Activated T-helper 2 cell treated with anti-CD3 and anti-CD28 coated beads, Interferon-gamma antibody, Interleukin-2, Interleukin-4, amounts not matched to agents 10 μg/mL and 5 μg/mL and 100 μg/mL, durations not matched to agents 14 hours and 24 hours and 36 hours (primary cell): ENCODE measurements at regions not wholly inside any gene's neighbourhood (a gene's known extent, or its start where the extent isn't known, plus 50 kb on each side); places are given as distances from the start of the nearest gene placed in this dataset.

Experiments
- DNase-seq: peaks from one replicate; pipeline ENCODE4 v3.0.0; 2021; ENCODE audit warnings: low spot score
- H3K27ac Mint-ChIP-seq: one replicate; pipeline ENCODE4 v1.8.0; 2021; ENCODE audit warnings: mixed read lengths
- H3K27me3 Mint-ChIP-seq: one replicate; pipeline ENCODE4 v1.8.0; 2021; ENCODE audit warnings: low read depth, mixed read lengths
- H3K36me3 Mint-ChIP-seq: one replicate; pipeline ENCODE4 v1.8.0; 2021; ENCODE audit warnings: low read depth, mixed read lengths
- H3K4me1 Mint-ChIP-seq: one replicate; pipeline ENCODE4 v1.8.0; 2021; ENCODE audit warnings: low read depth, mixed read lengths
- H3K4me3 Mint-ChIP-seq: one replicate; pipeline ENCODE4 v1.8.0; 2021; ENCODE audit warnings: low read depth, mild to moderate bottlenecking, moderate library complexity, mixed read lengths
- H3K9me3 Mint-ChIP-seq: one replicate; pipeline ENCODE4 v1.8.0; 2021; ENCODE audit warnings: mixed read lengths
- intact Hi-C: fragments of 100-400 bp; cut with micrococcal nuclease; formaldehyde crosslinking; loops from one replicate; pipeline ENCODE4 v1.15.1; 2023

DNA sequence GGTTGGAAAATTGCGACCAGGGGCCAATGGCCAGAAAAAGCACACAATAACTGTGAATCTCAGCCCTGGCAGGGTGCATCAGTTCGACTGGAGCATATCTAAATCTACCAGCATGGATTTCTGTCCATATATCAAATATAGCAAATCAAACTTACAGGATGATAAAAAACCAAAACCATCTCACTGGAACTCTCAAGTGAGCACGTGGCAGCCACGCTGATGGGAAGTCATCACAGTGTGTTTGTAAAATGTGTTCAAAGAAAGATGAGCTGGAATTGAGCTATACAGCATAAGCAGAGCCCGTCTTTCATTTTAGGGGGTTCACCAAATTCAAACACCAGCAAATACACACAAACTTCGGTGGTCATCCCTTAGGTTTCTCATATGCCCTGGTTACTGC is 610.1 kb downstream of the AJAP1 start:
- H3K4me3 Mint-ChIP-seq: no peak overlapping the region
- H3K27me3 Mint-ChIP-seq: no peaks in the 10 kb centered on the region
- H3K27ac Mint-ChIP-seq: no peak overlapping the region
- no peak for DNase-seq
- H3K36me3 Mint-ChIP-seq: no peaks in the 10 kb centered on the region
- peaks cover 3% of the 10 kb centered on the region for H3K9me3 Mint-ChIP-seq
- intact Hi-C loops: no loop called here
- no peaks in the 10 kb centered on the region for H3K4me1 Mint-ChIP-seq

DNA sequence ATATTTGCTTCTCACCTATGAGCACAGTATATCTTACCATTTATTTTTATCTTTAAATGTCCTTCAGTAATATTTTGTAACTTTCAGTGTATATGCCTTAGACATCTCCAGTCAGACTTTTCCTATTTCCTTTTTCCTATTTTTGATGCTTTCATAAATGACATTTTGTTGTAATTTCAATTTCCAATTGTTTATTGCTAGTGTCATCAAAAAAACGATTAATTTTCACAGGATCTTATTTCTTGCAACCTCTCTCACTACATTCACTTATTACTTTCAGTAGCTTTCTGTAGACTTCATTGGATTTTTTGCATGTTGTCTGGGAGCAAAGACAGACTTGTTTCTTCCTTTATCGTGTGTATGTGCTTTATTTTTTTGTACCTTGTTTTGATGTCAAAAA is 602.4 kb downstream of the AJAP1 start:
- Mint-ChIP-seq H3K4me1 (no peaks in the 10 kb centered on the region), H3K36me3 (no peaks in the 10 kb centered on the region), H3K9me3 (peaks cover 13% of the 10 kb centered on the region), H3K4me3 (no peak overlapping the region), H3K27me3 (no peaks in the 10 kb centered on the region), H3K27ac (no peak overlapping the region)
- DNase-seq: no peak
- intact Hi-C loops: no loop called here

GRCh38 chr1:5254975-5255374 is 600.6 kb downstream of the AJAP1 start:
- intact Hi-C loops: no loop called here
- Mint-ChIP-seq H3K27me3 (no peaks in the 10 kb centered on the region), H3K36me3 (no peaks in the 10 kb centered on the region), H3K27ac (no peak overlapping the region), H3K4me1 (no peaks in the 10 kb centered on the region), H3K9me3 (peaks cover 13% of the 10 kb centered on the region), H3K4me3 (no peak overlapping the region)
- DNase-seq: no peak

GRCh38 chr1:5254131-5254725 is 599.8 kb downstream of the AJAP1 start:
- intact Hi-C loops: no loop called here
- no peaks in the 10 kb centered on the region for H3K4me1 Mint-ChIP-seq
- no peak for DNase-seq
- H3K36me3 Mint-ChIP-seq: no peaks in the 10 kb centered on the region
- H3K27ac Mint-ChIP-seq: no peak overlapping the region
- H3K27me3 Mint-ChIP-seq: no peaks in the 10 kb centered on the region
- H3K4me3 Mint-ChIP-seq: no peak overlapping the region
- peaks cover 8% of the 10 kb centered on the region for H3K9me3 Mint-ChIP-seq

GRCh38 chr1:5253036-5253435 is 598.6 kb downstream of the AJAP1 start:
- Mint-ChIP-seq H3K27ac (no peak overlapping the region), H3K27me3 (no peaks in the 10 kb centered on the region), H3K9me3 (no peaks in the 10 kb centered on the region), H3K4me3 (no peak overlapping the region), H3K36me3 (no peaks in the 10 kb centered on the region), H3K4me1 (no peaks in the 10 kb centered on the region)
- intact Hi-C loops: no loop called here
- peak; percentile 1 for DNase-seq

DNA sequence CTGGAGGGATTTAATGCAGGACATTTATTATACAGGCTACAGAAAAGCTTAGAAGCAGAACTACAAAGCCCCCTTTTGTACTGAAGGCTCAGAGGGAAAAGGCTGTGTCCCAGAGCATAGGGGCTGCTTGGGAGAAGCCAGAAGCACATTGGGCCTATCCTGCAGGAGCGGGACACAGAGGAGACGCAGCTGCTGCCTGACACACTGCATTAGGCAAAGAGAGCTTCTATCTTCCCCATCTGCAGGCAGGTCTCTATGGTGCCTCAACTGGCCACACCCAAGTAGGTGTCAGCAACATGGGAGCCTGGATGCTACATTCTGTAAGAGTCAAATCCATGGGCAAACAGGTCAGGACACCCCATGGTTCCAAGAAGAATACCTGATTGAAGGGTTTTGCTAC is 595.9 kb downstream of the AJAP1 start:
- no peak for DNase-seq
- Mint-ChIP-seq H3K4me1 (no peaks in the 10 kb centered on the region), H3K9me3 (no peaks in the 10 kb centered on the region), H3K27me3 (no peaks in the 10 kb centered on the region), H3K4me3 (no peak overlapping the region), H3K27ac (no peak overlapping the region), H3K36me3 (no peaks in the 10 kb centered on the region)
- intact Hi-C loops: no loop called here

GRCh38 chr1:5245348-5245747 is 590.9 kb downstream of the AJAP1 start:
- H3K27ac Mint-ChIP-seq: no peak overlapping the region
- H3K4me3 Mint-ChIP-seq: no peak overlapping the region
- no peaks in the 10 kb centered on the region for H3K9me3 Mint-ChIP-seq
- intact Hi-C loops: no loop called here
- no peaks in the 10 kb centered on the region for H3K4me1 Mint-ChIP-seq
- H3K36me3 Mint-ChIP-seq: no peaks in the 10 kb centered on the region
- H3K27me3 Mint-ChIP-seq: no peaks in the 10 kb centered on the region
- DNase-seq: no peak

DNA sequence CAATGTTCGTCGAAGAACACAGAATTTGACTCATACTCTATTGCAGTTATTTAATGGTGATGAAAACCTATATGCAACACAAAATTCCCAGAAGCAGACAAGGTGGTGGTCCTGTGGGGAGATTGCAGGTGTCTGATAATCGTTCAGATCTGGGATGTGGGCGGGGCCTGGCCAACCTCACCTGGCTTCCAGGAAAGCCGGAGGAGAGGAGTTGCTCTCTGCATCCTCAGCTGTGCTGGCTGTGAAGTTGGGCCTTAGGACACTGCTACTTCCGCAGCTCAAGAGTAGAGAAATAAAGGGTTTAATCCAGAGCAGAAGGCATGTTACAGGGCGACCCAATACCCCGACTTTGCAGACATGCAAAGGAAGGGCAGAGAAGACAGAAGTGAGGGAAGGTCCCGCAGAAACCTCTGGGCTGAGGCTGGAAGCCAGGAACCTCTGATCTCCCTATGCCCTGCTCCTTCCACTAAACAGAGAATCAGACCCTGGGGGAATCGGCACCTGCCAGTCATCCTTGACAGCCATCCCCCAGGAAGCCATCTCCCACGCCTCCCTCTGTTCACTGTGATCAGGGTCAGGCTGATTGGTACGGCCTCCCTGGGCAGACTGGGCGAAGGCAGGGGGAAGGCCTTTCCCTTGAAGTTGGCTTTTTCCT is 590.3 kb downstream of the AJAP1 start:
- H3K9me3 Mint-ChIP-seq: no peaks in the 10 kb centered on the region
- no peak for DNase-seq
- H3K4me3 Mint-ChIP-seq: no peak overlapping the region
- H3K36me3 Mint-ChIP-seq: no peaks in the 10 kb centered on the region
- no peaks in the 10 kb centered on the region for H3K27me3 Mint-ChIP-seq
- intact Hi-C loops: no loop called here
- H3K4me1 Mint-ChIP-seq: no peaks in the 10 kb centered on the region
- no peak overlapping the region for H3K27ac Mint-ChIP-seq

GRCh38 chr1:5242850-5243249 is 588.4 kb downstream of the AJAP1 start:
- Mint-ChIP-seq H3K36me3 (no peaks in the 10 kb centered on the region), H3K4me3 (no peak overlapping the region), H3K4me1 (no peaks in the 10 kb centered on the region), H3K27ac (no peak overlapping the region), H3K9me3 (no peaks in the 10 kb centered on the region), H3K27me3 (no peaks in the 10 kb centered on the region)
- no peak for DNase-seq
- intact Hi-C loops: no loop called here

DNA sequence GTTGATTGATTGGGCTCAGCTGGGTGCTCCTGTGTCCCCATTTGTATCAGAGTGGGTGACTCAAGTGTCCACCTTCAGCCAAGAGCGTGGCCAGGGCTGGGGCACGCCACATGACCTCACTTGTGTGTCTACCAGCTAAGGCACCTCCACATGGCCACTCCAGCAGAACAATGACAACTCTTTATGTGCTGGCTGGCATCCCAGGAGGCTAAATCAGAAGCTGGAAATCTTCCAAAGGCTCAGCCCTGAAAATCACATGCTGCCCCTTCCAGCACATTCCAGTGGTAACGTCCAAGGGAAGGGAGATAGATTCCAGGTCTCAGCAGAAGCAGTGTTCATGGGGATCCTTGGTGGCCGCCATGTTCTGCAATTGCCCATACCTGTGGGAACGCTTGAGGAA is 585.5 kb downstream of the AJAP1 start:
- Mint-ChIP-seq H3K4me1 (no peaks in the 10 kb centered on the region), H3K4me3 (no peak overlapping the region), H3K36me3 (no peaks in the 10 kb centered on the region), H3K27ac (no peak overlapping the region), H3K9me3 (no peaks in the 10 kb centered on the region), H3K27me3 (no peaks in the 10 kb centered on the region)
- no peak for DNase-seq
- intact Hi-C loops: no loop called here

- DNase-seq: no peak
- no peak overlapping the region for H3K27ac Mint-ChIP-seq
- no peaks in the 10 kb centered on the region for H3K27me3 Mint-ChIP-seq
- no peaks in the 10 kb centered on the region for H3K36me3 Mint-ChIP-seq
- peaks cover 9% of the 10 kb centered on the region for H3K9me3 Mint-ChIP-seq
- intact Hi-C loops: no loop called here
- H3K4me1 Mint-ChIP-seq: no peaks in the 10 kb centered on the region
- H3K4me3 Mint-ChIP-seq: no peak overlapping the region
Observed at GRCh38 chr1:5238351-5239130, 584.1 kb downstream of the AJAP1 start.

- Mint-ChIP-seq H3K9me3 (peaks cover 14% of the 10 kb centered on the region), H3K4me1 (no peaks in the 10 kb centered on the region), H3K27me3 (no peaks in the 10 kb centered on the region), H3K4me3 (no peak overlapping the region), H3K27ac (no peak overlapping the region), H3K36me3 (no peaks in the 10 kb centered on the region)
- no peak for DNase-seq
- intact Hi-C loops: no loop called here
Observed at GRCh38 chr1:5235355-5235899, 581.0 kb downstream of the AJAP1 start.

DNA sequence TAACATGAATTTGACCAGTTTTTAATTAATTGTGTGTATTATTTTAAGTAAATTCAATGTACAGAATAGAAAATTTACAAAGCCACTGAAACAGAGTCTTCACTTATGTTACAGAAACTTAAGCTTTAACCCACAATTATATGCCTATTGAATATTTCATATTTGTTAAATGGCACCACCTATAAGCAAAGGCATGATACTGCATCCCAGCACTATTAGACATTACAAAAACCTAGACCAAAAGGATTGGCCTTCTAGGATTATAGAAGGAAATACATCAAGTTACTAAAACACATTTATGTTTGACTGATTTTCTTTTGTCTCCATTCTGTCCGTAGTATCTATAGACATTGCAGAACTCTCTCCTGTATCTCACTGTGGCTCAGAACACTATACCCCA is 578.1 kb downstream of the AJAP1 start:
- no peak overlapping the region for H3K27ac Mint-ChIP-seq
- no peak for DNase-seq
- no peaks in the 10 kb centered on the region for H3K4me1 Mint-ChIP-seq
- intact Hi-C loops: no loop called here
- H3K27me3 Mint-ChIP-seq: no peaks in the 10 kb centered on the region
- no peak overlapping the region for H3K4me3 Mint-ChIP-seq
- H3K9me3 Mint-ChIP-seq: peaks cover 14% of the 10 kb centered on the region
- H3K36me3 Mint-ChIP-seq: no peaks in the 10 kb centered on the region
